ENCODE measurements at regions not wholly inside any gene's neighbourhood (a gene's known extent, or its start where the extent isn't known, plus 50 kb on each side); places are given as distances from the start of the nearest gene placed in this dataset.

GRCh38 chr5:2131826-2132496, 249.2 kb upstream of the IRX4 start:
- intact Hi-C loops (cut with DNase I), result no loop called here
- Histone ChIP-seq H3K27me3 (ENCODE audit: insufficient read depth in 3 of 3, low read length in 2 of 3) (peaks cover 0 to 17% (median 3%) of the 10 kb centered on the region in 3 donors), H3K9me3 (no peaks in the 10 kb centered on the region), H3K4me1 (no peaks in the 10 kb centered on the region), H3K4me3 (no peak overlapping the region), H3K36me3 (ENCODE audit: insufficient read depth in 1 of 2, low read depth in 1 of 2) (no peaks in the 10 kb centered on the region), H3K27ac (no peak overlapping the region)
- 90 to 93% (median 92%) methylated on average over 30 to 33 of the region's 33 CpGs for WGBS, 3 donors
- ATAC-seq (no peak), DNase-seq (no peak)
- no peak for TF ChIP-seq CTCF (IDR thresholded peaks at IDR 0.05)

GRCh38 chr5:2131196-2131595, 248.5 kb upstream of the IRX4 start:
- Histone ChIP-seq H3K9me3 (no peaks in the 10 kb centered on the region), H3K36me3 (ENCODE audit: insufficient read depth in 1 of 2, low read depth in 1 of 2) (no peaks in the 10 kb centered on the region), H3K4me3 (no peak overlapping the region), H3K27me3 (ENCODE audit: insufficient read depth in 3 of 3, low read length in 2 of 3) (peaks cover 0 to 17% (median 3%) of the 10 kb centered on the region in 3 donors), H3K4me1 (no peaks in the 10 kb centered on the region), H3K27ac (no peak overlapping the region)
- ATAC-seq (no peak), DNase-seq (no peak)
- WGBS, 3 donors, result 80 to 88% (median 84%) methylated on average over 11 of the region's 11 CpGs
- no peak for TF ChIP-seq CTCF (IDR thresholded peaks at IDR 0.05)
- intact Hi-C loops (cut with DNase I), result no loop called here

GRCh38 chr5:2130361-2130760, 247.6 kb upstream of the IRX4 start:
- DNase-seq (no peak), ATAC-seq (no peak)
- Histone ChIP-seq H3K36me3 (ENCODE audit: insufficient read depth in 1 of 2, low read depth in 1 of 2) (no peaks in the 10 kb centered on the region), H3K9me3 (no peaks in the 10 kb centered on the region), H3K27ac (no peak overlapping the region), H3K4me3 (no peak overlapping the region), H3K27me3 (ENCODE audit: insufficient read depth in 3 of 3, low read length in 2 of 3) (peaks cover 0 to 12% (median 3%) of the 10 kb centered on the region in 3 donors), H3K4me1 (no peaks in the 10 kb centered on the region)
- 82 to 87% (median 83%) methylated on average over 7 of the region's 7 CpGs for WGBS, 3 donors
- intact Hi-C loops (cut with DNase I), result no loop called here
- TF ChIP-seq CTCF (IDR thresholded peaks at IDR 0.05), result no peak

GRCh38 chr5:2129568-2130272, 247.0 kb upstream of the IRX4 start:
- WGBS, 3 donors, result 36 to 48% (median 40%) methylated on average over 21 of the region's 21 CpGs
- Histone ChIP-seq H3K27ac (no peak overlapping the region), H3K36me3 (ENCODE audit: insufficient read depth in 1 of 2, low read depth in 1 of 2) (no peaks in the 10 kb centered on the region), H3K27me3 (ENCODE audit: insufficient read depth in 3 of 3, low read length in 2 of 3) (peaks cover 0 to 10% (median 6%) of the 10 kb centered on the region in 3 donors), H3K4me3 (no peak overlapping the region), H3K9me3 (no peaks in the 10 kb centered on the region), H3K4me1 (no peaks in the 10 kb centered on the region)
- no peak for TF ChIP-seq CTCF (IDR thresholded peaks at IDR 0.05)
- DNase-seq, result no peak
- no peak for ATAC-seq
- intact Hi-C loops (cut with DNase I), result no loop called here
